A673 (cell line): ENCODE measurements at regions not wholly inside any gene's neighbourhood (a gene's known extent, or its start where the extent isn't known, plus 50 kb on each side); places are given as distances from the start of the nearest gene placed in this dataset.

Experiments used
- BruUV-seq: library from RNA; stranded (reverse); fragments of 400-500 nt; replicated peaks from 2 replicates; lab custom pipeline; 2021; lab: Mats Ljungman, UMichigan
- CTCF ChIA-PET: fragments of 300-600 bp; sonication (Branson Sonifier 250); formaldehyde crosslinking; loops from one replicate; lab custom pipeline; 2022; ENCODE audit warnings: antibody characterized with exemption; lab: Charles Lee
- POLR2A ChIA-PET: fragments of 300-600 bp; sonication (Branson Sonifier 250); formaldehyde crosslinking; loops from one replicate; lab custom pipeline; 2022; ENCODE audit warnings: antibody characterized with exemption; ENCODE audit not compliant: low non-redundant PET; lab: Charles Lee
- DNase-seq: peaks from one replicate; pipeline ENCODE4 v3.0.0-alpha.2; 2015; ENCODE audit warnings: low spot score
- H3K27ac ChIP-seq: fragments of 200-600 bp; sonication (generic); 2 replicates; pipeline ENCODE4 v1.5.1; 2016; ENCODE audit warnings: mixed run types, low read depth, mild to moderate bottlenecking, mixed read lengths, antibody characterized with exemption, low read length; ENCODE audit not compliant: poor library complexity, severe bottlenecking
- H3K27me3 ChIP-seq: fragments of 200-600 bp; sonication (generic); replicated peaks from 2 replicates; pipeline ENCODE4 v1.6.1; 2017; ENCODE audit warnings: mixed run types, low read depth, mild to moderate bottlenecking, mixed read lengths, antibody characterized with exemption, low read length; ENCODE audit not compliant: insufficient read depth, poor library complexity
- H3K36me3 ChIP-seq: fragments of 200-600 bp; sonication (generic); 2 replicates; pipeline ENCODE4 v1.6.1; 2016; ENCODE audit warnings: mixed run types, mild to moderate bottlenecking, mixed read lengths, antibody characterized with exemption, low read length; ENCODE audit not compliant: insufficient read depth, poor library complexity, severe bottlenecking
- H3K4me1 ChIP-seq: fragments of 200-600 bp; sonication (generic); 2 replicates; pipeline ENCODE4 v1.6.1; 2017; ENCODE audit warnings: mixed run types, mild to moderate bottlenecking, mixed read lengths, antibody characterized with exemption, low read length; ENCODE audit not compliant: insufficient read depth, poor library complexity, severe bottlenecking
- H3K4me3 ChIP-seq: fragments of 200-600 bp; sonication (generic); 2 replicates; pipeline ENCODE4 v1.5.1; 2016; ENCODE audit warnings: low read depth, mixed run types, mild to moderate bottlenecking, mixed read lengths, low read length; ENCODE audit not compliant: poor library complexity, severe bottlenecking
- H3K9me3 ChIP-seq: fragments of 200-600 bp; sonication (generic); 2 replicates; pipeline ENCODE4 v1.6.1; 2016; ENCODE audit warnings: mixed run types, low read depth, mild to moderate bottlenecking, mixed read lengths, antibody characterized with exemption, low read length; ENCODE audit not compliant: poor library complexity, severe bottlenecking
- CTCF ChIP-seq: fragments of 300-800, 200-600 bp; sonication (generic); conservative IDR thresholded peaks from 2 replicates; pipeline ENCODE4 v1.5.1; 2017; ENCODE audit warnings: low read depth, mild to moderate bottlenecking, antibody characterized with exemption, low read length, moderate library complexity, mixed read lengths
- EZH2 ChIP-seq: fragments of 200-600 bp; sonication (generic); IDR thresholded peaks from 2 replicates; pipeline ENCODE4 v1.6.1; 2017; ENCODE audit warnings: borderline replicate concordance, low read depth, mild to moderate bottlenecking, mixed read lengths, antibody characterized with exemption, low read length; ENCODE audit not compliant: poor library complexity, severe bottlenecking
- intact Hi-C: fragments of 100-400 bp; cut with micrococcal nuclease; formaldehyde crosslinking; loops from one replicate; pipeline ENCODE4 v1.10.0; 2022; ENCODE audit not compliant: unreplicated experiment

- ChIA-PET CTCF (no interaction called here), POLR2A (no interaction called here)
- BruUV-seq, result no TSS peak
- intact Hi-C loops, result no loop called here
- Histone ChIP-seq H3K27ac (no peak overlapping the region), H3K36me3 (no peaks in the 10 kb centered on the region), H3K9me3 (no peaks in the 10 kb centered on the region), H3K4me3 (no peak overlapping the region), H3K27me3 (no peaks in the 10 kb centered on the region), H3K4me1 (no peaks in the 10 kb centered on the region)
- no peak for DNase-seq
- TF ChIP-seq CTCF (no peak), EZH2 (no peak)
Measured at GRCh38 chr1:73564294-73564693, 633.7 kb downstream of the LRRIQ3 start.

DNA sequence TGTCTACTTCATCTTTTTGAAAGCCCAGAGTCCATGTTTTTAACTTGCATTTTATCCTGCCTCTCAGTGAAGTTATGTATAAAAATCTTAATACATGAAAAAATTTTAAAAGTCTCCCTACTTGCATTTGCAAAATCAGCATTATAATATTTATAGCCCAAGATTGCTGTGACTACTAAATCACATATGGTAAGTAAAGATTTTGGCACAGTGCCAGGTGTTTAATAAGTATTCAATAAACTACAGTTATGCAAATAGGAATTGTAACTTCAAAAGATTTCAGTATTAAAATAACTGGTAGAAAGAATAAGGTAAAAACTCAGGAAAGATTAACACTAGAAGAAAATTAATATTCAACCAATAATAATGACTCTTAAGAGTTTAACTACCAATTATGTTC lies 641.7 kb downstream of the LRRIQ3 start:
- Histone ChIP-seq H3K36me3 (no peaks in the 10 kb centered on the region), H3K9me3 (no peaks in the 10 kb centered on the region), H3K27ac (no peak overlapping the region), H3K27me3 (no peaks in the 10 kb centered on the region), H3K4me3 (no peak overlapping the region), H3K4me1 (no peaks in the 10 kb centered on the region)
- ChIA-PET CTCF (no interaction called here), POLR2A (no interaction called here)
- intact Hi-C loops, result no loop called here
- no peak for DNase-seq
- no TSS peak for BruUV-seq
- TF ChIP-seq CTCF (no peak), EZH2 (no peak)

GRCh38 chr1:73537400-73537799 lies 660.6 kb downstream of the LRRIQ3 start:
- intact Hi-C loops, result no loop called here
- TF ChIP-seq CTCF (no peak), EZH2 (no peak)
- no peaks in the 10 kb centered on the region for H3K27me3 ChIP-seq
- BruUV-seq, result no TSS peak
- H3K4me3 ChIP-seq, result no peak overlapping the region
- CTCF ChIA-PET, result no interaction called here
- no peaks in the 10 kb centered on the region for H3K9me3 ChIP-seq
- H3K36me3 ChIP-seq, result no peaks in the 10 kb centered on the region
- POLR2A ChIA-PET, result no interaction called here
- H3K4me1 ChIP-seq, result no peaks in the 10 kb centered on the region
- no peak for DNase-seq
- H3K27ac ChIP-seq, result no peak overlapping the region
